ENCODE measurements at regions not wholly inside any gene's neighbourhood (a gene's known extent, or its start where the extent isn't known, plus 50 kb on each side); places are given as distances from the start of the nearest gene placed in this dataset.
A peak's percentile ranks its signal among the peaks of the same experiment; 100 is the strongest.

GRCh38 chr1:55894521-55894920 is 679.4 kb upstream of the USP24 start:
- Mint-ChIP-seq H3K4me1 (ENCODE audit: low read depth, unreplicated experiment) (no peaks in the 10 kb centered on the region), H3K9me3 (ENCODE audit: unreplicated experiment) (no peaks in the 10 kb centered on the region), H3K4me3 (ENCODE audit: unreplicated experiment) (no peak overlapping the region), H3K27me3 (ENCODE audit: unreplicated experiment) (no peaks in the 10 kb centered on the region), H3K36me3 (ENCODE audit: unreplicated experiment) (no peaks in the 10 kb centered on the region), H3K27ac (ENCODE audit: unreplicated experiment) (no peak overlapping the region)
- no peak for TF ChIP-seq CTCF (IDR thresholded peaks at IDR 0.05; ENCODE audit: partially characterized antibody, unreplicated experiment)
- no peak for DNase-seq

GRCh38 chr1:55893155-55893554 is 678.0 kb upstream of the USP24 start:
- Mint-ChIP-seq H3K36me3 (ENCODE audit: unreplicated experiment) (no peaks in the 10 kb centered on the region), H3K27ac (ENCODE audit: unreplicated experiment) (no peak overlapping the region), H3K9me3 (ENCODE audit: unreplicated experiment) (no peaks in the 10 kb centered on the region), H3K27me3 (ENCODE audit: unreplicated experiment) (no peaks in the 10 kb centered on the region), H3K4me3 (ENCODE audit: unreplicated experiment) (no peak overlapping the region), H3K4me1 (ENCODE audit: low read depth, unreplicated experiment) (no peaks in the 10 kb centered on the region)
- DNase-seq = no peak
- TF ChIP-seq CTCF (IDR thresholded peaks at IDR 0.05; ENCODE audit: partially characterized antibody, unreplicated experiment) = peak; percentile 45

GRCh38 chr1:55888685-55889317 is 673.6 kb upstream of the USP24 start:
- no peaks in the 10 kb centered on the region for H3K36me3 Mint-ChIP-seq (ENCODE audit: unreplicated experiment)
- no peak overlapping the region for H3K27ac Mint-ChIP-seq (ENCODE audit: unreplicated experiment)
- H3K4me1 Mint-ChIP-seq (ENCODE audit: low read depth, unreplicated experiment) = no peaks in the 10 kb centered on the region
- H3K9me3 Mint-ChIP-seq (ENCODE audit: unreplicated experiment) = no peaks in the 10 kb centered on the region
- no peaks in the 10 kb centered on the region for H3K27me3 Mint-ChIP-seq (ENCODE audit: unreplicated experiment)
- TF ChIP-seq CTCF (IDR thresholded peaks at IDR 0.05; ENCODE audit: partially characterized antibody, unreplicated experiment) = no peak
- DNase-seq = no peak
- H3K4me3 Mint-ChIP-seq (ENCODE audit: unreplicated experiment) = no peak overlapping the region

GRCh38 chr1:55886856-55887712 is 671.9 kb upstream of the USP24 start:
- Mint-ChIP-seq H3K4me3 (ENCODE audit: unreplicated experiment) (no peak overlapping the region), H3K36me3 (ENCODE audit: unreplicated experiment) (no peaks in the 10 kb centered on the region)

More at GRCh38 chr1:55886856-55887712, 671.9 kb upstream of the USP24 start:
- H3K27me3 Mint-ChIP-seq (ENCODE audit: unreplicated experiment) = no peaks in the 10 kb centered on the region
- no peak for DNase-seq
- H3K9me3 Mint-ChIP-seq (ENCODE audit: unreplicated experiment) = no peaks in the 10 kb centered on the region
- TF ChIP-seq CTCF (IDR thresholded peaks at IDR 0.05; ENCODE audit: partially characterized antibody, unreplicated experiment) = no peak
- H3K27ac Mint-ChIP-seq (ENCODE audit: unreplicated experiment) = no peak overlapping the region
- H3K4me1 Mint-ChIP-seq (ENCODE audit: low read depth, unreplicated experiment) = no peaks in the 10 kb centered on the region

Measured in glutamatergic neuron (in vitro differentiated cells).